SK-MEL-5 (cell line): ENCODE measurements at regions not wholly inside any gene's neighbourhood (a gene's known extent, or its start where the extent isn't known, plus 50 kb on each side); places are given as distances from the start of the nearest gene placed in this dataset.

Source experiments
- DNase-seq: peaks from one replicate; pipeline ENCODE4 v3.0.0-alpha.2; 2016; ENCODE audit warnings: low read depth, low spot score
- in situ Hi-C: cut with HindIII; loops from 2 replicates; pipeline ENCODE4 v1.10.0; 2016; ENCODE audit warnings: low sequenced_read_pairs, high pct_unique_total_duplicates, low pct_unique_long_range_greater_than_20kb

GRCh38 chr4:31307029-31307428 is 586.9 kb downstream of the PCDH7 start:
- in situ Hi-C loops: no loop called here
- no peak for DNase-seq

- in situ Hi-C loops: no loop called here
- no peak for DNase-seq
Observed at GRCh38 chr4:31324814-31325213, 604.6 kb downstream of the PCDH7 start.

- no peak for DNase-seq
- in situ Hi-C loops: no loop called here
Observed at GRCh38 chr4:31325300-31325699, 605.1 kb downstream of the PCDH7 start.

- in situ Hi-C loops: no loop called here
- DNase-seq: no peak
Observed at GRCh38 chr4:31327031-31327430, 606.9 kb downstream of the PCDH7 start.

GRCh38 chr4:31328932-31329331 is 608.8 kb downstream of the PCDH7 start:
- no peak for DNase-seq
- in situ Hi-C loops: no loop called here

GRCh38 chr4:31334086-31334910 is 614.1 kb downstream of the PCDH7 start:
- DNase-seq: no peak
- in situ Hi-C loops: no loop called here

- in situ Hi-C loops: no loop called here
- no peak for DNase-seq
Observed at GRCh38 chr4:31338000-31338399, 617.8 kb downstream of the PCDH7 start.

GRCh38 chr4:31341601-31342359 is 621.6 kb downstream of the PCDH7 start:
- in situ Hi-C loops: no loop called here
- no peak for DNase-seq

GRCh38 chr4:31343061-31343460 is 622.9 kb downstream of the PCDH7 start:
- in situ Hi-C loops: no loop called here
- no peak for DNase-seq

- in situ Hi-C loops: no loop called here
- DNase-seq: no peak
Observed at GRCh38 chr4:31349907-31350306, 629.7 kb downstream of the PCDH7 start.

GRCh38 chr4:31351695-31352094 is 631.5 kb downstream of the PCDH7 start:
- in situ Hi-C loops: no loop called here
- DNase-seq: no peak

GRCh38 chr4:31356839-31357238 is 636.7 kb downstream of the PCDH7 start:
- no peak for DNase-seq

GRCh38 chr4:31360786-31361185 is 640.6 kb downstream of the PCDH7 start:
- no peak for DNase-seq
- in situ Hi-C loops: no loop called here

More at GRCh38 chr4:31356839-31357238, 636.7 kb downstream of the PCDH7 start:
- in situ Hi-C loops: no loop called here

GRCh38 chr4:31362756-31363155 is 642.6 kb downstream of the PCDH7 start:
- in situ Hi-C loops: no loop called here
- DNase-seq: no peak

- in situ Hi-C loops: no loop called here
- DNase-seq: no peak
Observed at GRCh38 chr4:31365006-31365690, 645.0 kb downstream of the PCDH7 start.

GRCh38 chr4:31366041-31366440 is 645.9 kb downstream of the PCDH7 start:
- in situ Hi-C loops: no loop called here
- no peak for DNase-seq

- DNase-seq: peak; percentile 71
- in situ Hi-C loops: no loop called here
Observed at GRCh38 chr4:31370866-31371465, 650.8 kb downstream of the PCDH7 start.
